D721Med (cell line): ENCODE measurements at regions not wholly inside any gene's neighbourhood (a gene's known extent, or its start where the extent isn't known, plus 50 kb on each side); places are given as distances from the start of the nearest gene placed in this dataset.

Experiments
- DNase-seq: peaks from one replicate; pipeline ENCODE4 v3.0.0; 2011; ENCODE audit warnings: low spot score; ENCODE audit not compliant: insufficient read length
- FAIRE-seq: peaks from 2 replicates; lab custom pipeline; 2011; peaks lifted over from hg19 to GRCh38; lab: Jason Lieb, UNC
- TF ChIP-seq, protein P1 (sequence below): IDR thresholded peaks from 2 replicates; pipeline ENCODE4 v1.5.1; 2012; ENCODE audit warnings: mild to moderate bottlenecking, control low read depth; ENCODE audit not compliant: insufficient read depth; ENCODE audit errors: missing control alignments

DNA sequence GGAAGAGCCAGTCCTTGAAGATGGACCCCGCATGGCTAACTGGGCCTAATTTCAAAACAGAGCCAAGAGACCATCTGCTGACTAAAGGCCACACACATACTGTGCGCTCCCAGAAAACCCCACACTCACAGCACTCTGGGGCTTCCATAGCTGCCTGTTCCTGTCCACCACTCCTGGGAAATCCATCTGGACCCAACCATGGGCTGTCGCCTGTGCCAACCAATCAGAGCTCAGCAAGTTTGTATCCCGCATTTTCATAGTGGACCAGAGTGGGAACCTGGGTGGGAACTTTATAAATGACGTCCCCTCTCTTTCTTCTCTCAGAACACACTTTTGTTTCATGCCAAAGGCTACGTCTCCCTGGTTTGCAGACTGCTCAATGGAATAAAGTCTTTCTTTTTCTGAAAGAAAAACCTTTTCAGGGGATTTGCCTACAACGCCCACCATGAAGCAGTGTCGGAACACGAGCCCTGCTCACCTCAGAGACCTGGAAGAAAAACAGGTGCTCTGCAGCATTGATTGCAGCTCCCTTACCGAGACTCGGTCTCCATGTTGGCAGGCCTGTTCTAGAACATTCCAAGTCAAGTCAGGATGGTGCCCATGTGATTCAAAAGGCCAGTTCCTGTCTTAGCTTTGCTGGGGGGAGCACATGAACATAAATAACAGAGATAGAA is 137.2 kb upstream of the GPC1 start:
- no peak for FAIRE-seq
- no peak for DNase-seq
- TF ChIP-seq, protein P1, sequence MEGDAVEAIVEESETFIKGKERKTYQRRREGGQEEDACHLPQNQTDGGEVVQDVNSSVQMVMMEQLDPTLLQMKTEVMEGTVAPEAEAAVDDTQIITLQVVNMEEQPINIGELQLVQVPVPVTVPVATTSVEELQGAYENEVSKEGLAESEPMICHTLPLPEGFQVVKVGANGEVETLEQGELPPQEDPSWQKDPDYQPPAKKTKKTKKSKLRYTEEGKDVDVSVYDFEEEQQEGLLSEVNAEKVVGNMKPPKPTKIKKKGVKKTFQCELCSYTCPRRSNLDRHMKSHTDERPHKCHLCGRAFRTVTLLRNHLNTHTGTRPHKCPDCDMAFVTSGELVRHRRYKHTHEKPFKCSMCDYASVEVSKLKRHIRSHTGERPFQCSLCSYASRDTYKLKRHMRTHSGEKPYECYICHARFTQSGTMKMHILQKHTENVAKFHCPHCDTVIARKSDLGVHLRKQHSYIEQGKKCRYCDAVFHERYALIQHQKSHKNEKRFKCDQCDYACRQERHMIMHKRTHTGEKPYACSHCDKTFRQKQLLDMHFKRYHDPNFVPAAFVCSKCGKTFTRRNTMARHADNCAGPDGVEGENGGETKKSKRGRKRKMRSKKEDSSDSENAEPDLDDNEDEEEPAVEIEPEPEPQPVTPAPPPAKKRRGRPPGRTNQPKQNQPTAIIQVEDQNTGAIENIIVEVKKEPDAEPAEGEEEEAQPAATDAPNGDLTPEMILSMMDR = no peak

DNA sequence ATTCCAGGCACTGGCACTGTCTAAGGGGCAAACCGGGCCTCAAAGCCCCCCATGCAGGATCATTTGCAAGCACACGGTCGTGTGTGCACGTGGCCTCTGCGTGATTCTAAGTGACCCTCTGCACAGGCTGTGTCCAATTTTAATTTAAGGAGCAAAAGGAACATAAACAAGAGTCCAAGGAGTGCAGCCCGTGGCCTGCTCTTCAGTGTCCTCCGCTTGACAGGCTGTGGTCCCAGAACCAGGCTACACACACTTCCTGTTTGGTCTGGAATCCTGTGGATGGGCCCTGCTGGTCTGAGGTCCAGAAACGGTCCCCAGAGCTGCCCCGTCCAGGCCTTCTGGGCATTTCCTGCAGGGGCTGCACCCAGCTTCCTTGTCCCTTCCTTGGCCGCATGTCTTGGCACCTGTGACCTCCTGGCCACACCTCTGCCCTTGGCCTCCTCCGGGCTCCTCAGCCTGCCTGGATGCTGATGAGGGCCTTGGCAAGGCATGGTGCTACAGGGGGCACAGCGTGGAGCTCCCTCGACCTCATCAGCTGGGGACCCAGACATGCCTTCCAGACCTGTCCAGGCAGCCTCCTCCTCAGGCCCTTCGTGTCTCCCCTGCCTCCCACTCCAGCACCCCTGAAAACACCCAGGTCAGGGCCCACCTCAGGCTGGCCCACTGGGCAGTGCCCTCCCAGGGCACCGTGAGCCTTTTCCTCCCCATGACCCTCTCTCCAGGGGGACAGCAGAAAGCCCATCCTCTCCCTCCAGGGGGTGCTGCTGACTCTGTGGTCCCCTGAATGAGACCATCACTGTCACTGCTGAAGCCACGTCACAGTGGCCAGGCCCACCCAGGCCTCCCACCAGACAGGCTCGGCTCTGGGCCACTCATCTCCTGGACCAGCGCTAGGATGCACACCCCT is 136.4 kb upstream of the GPC1 start:
- DNase-seq = no peak
- TF ChIP-seq, protein P1 = peak; percentile 10
- FAIRE-seq = no peak

DNA sequence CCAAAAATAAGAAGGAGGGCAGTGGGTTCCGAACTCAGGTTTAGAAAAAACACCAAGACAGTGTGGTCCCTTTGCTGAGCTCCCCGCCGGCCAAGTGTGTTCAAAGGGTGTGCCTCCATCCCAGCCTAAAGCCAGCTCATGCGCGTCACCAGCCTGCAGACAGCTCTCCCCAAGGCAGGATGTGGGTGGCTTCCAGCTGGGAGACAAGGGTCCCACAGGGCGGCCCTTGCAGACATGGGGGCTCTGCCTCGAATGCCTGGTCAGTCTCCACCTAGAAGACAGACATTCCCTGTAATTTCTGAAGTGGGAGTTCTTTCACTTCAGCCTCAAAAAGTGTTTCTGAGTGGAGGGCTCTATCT is 135.8 kb upstream of the GPC1 start:
- TF ChIP-seq, protein P1 = no peak
- FAIRE-seq (no peak), DNase-seq (no peak)

DNA sequence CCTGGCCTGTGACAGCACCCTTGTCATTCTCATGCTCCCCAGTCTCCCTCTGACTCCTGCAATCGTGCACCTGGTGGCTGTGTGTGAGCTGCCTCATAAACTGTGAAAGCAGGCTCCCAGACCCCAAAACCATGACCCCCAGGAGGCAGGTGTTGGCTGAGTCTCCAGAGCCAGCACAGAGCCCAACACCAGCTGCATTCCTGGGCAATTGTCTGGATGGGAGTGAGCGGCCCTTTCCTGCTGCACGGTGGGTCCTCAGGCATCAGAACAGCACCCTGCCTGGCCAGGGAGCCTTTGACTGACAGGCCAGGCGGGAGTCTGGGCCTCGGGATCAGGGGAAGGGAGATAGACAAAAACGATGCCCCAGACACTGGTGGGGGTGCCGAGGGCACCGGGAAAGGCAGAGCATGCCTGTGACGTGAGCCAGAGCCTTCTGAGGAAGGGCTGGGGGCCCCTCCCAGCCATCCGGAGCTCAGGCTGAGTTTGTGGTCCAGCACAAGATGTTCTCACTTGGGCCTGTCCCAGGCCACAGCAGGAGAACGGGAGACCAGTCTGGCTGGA is 135.1 kb upstream of the GPC1 start:
- FAIRE-seq (no peak), DNase-seq (no peak)
- TF ChIP-seq, protein P1 = no peak

DNA sequence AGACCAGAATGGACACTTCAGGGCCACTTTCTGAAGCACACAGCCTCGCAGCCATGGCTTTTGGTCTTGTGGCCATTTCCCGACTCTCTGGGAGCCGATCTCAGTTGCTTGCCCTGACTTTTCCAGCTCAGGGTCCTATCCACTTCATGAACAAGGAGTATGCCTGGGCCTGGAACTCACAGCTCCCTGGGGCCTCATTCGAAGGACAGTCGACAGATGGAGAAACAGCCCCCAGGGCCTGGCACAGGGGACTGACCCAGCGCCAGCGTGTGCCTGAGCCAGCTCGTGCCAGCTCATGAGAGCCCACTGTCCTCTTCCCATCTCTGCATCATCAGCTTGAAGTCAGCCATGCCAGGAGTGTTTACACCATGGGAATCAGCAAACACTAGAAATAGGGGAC is 134.6 kb upstream of the GPC1 start:
- TF ChIP-seq, protein P1 = no peak
- FAIRE-seq (no peak), DNase-seq (no peak)

DNA sequence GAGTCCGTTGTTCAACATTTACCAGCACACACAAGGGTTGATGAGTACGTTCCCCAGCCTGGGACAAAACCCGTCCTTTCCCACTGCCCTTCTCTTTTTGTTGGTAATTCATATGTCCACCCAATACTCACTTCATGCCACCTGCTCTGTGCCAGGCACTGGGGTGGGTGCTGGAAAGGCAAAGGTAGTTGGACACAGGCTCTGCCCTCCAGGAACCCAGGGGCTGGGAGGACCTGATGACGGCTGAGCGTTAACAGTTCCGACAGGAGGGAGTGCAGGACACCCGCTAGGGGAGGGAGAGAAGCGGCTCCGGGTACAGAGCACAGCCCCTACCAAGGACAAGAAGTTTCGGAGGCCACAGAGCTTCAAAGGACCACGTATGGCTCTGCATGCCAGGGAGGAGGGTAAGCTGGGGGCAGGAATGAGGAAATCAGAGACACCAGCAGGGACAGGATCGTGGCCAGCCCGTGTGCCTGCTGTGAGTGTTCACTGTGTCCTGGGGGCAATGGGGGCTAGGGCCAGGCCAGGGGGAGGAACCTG is 134.1 kb upstream of the GPC1 start:
- DNase-seq (no peak), FAIRE-seq (no peak)
- TF ChIP-seq, protein P1 = no peak
